ENCODE measurements at regions not wholly inside any gene's neighbourhood (a gene's known extent, or its start where the extent isn't known, plus 50 kb on each side); places are given as distances from the start of the nearest gene placed in this dataset.

- no peak overlapping the region for H3K4me3 Mint-ChIP-seq (ENCODE audit: unreplicated experiment)
- no peak overlapping the region for H3K27ac Mint-ChIP-seq (ENCODE audit: unreplicated experiment)
- no peaks in the 10 kb centered on the region for H3K36me3 Mint-ChIP-seq (ENCODE audit: low read depth)
- no peak for TF ChIP-seq CTCF (IDR thresholded peaks at IDR 0.05)
- H3K27me3 Mint-ChIP-seq (ENCODE audit: low read depth): peaks cover 1% of the 10 kb centered on the region
- no peak for DNase-seq (ENCODE audit: low spot score)
- H3K9me3 Mint-ChIP-seq (ENCODE audit: low read depth): peaks cover 5% of the 10 kb centered on the region
- no peaks in the 10 kb centered on the region for H3K4me1 Mint-ChIP-seq (ENCODE audit: low read depth)
Measured at GRCh38 chr13:70604448-70604847, 496.2 kb upstream of the KLHL1 start.

GRCh38 chr13:70593716-70594115 is 485.5 kb upstream of the KLHL1 start:
- no peak overlapping the region for H3K27ac Mint-ChIP-seq (ENCODE audit: unreplicated experiment)
- H3K9me3 Mint-ChIP-seq (ENCODE audit: low read depth): no peaks in the 10 kb centered on the region
- no peaks in the 10 kb centered on the region for H3K36me3 Mint-ChIP-seq (ENCODE audit: low read depth)
- no peak for TF ChIP-seq CTCF (IDR thresholded peaks at IDR 0.05)
- H3K4me3 Mint-ChIP-seq (ENCODE audit: unreplicated experiment): no peak overlapping the region
- no peaks in the 10 kb centered on the region for H3K27me3 Mint-ChIP-seq (ENCODE audit: low read depth)
- no peak for DNase-seq (ENCODE audit: low spot score)
- H3K4me1 Mint-ChIP-seq (ENCODE audit: low read depth): no peaks in the 10 kb centered on the region

GRCh38 chr13:70585109-70585508 is 476.9 kb upstream of the KLHL1 start:
- no peak for DNase-seq (ENCODE audit: low spot score)
- no peak for TF ChIP-seq CTCF (IDR thresholded peaks at IDR 0.05)
- H3K4me1 Mint-ChIP-seq (ENCODE audit: low read depth): no peaks in the 10 kb centered on the region
- no peak overlapping the region for H3K4me3 Mint-ChIP-seq (ENCODE audit: unreplicated experiment)
- no peaks in the 10 kb centered on the region for H3K36me3 Mint-ChIP-seq (ENCODE audit: low read depth)
- H3K27ac Mint-ChIP-seq (ENCODE audit: unreplicated experiment): no peak overlapping the region
- peaks cover 1% of the 10 kb centered on the region for H3K27me3 Mint-ChIP-seq (ENCODE audit: low read depth)
- peaks cover 4% of the 10 kb centered on the region for H3K9me3 Mint-ChIP-seq (ENCODE audit: low read depth)

- Mint-ChIP-seq H3K9me3 (ENCODE audit: low read depth) (no peaks in the 10 kb centered on the region), H3K4me1 (ENCODE audit: low read depth) (no peaks in the 10 kb centered on the region), H3K27me3 (ENCODE audit: low read depth) (peaks cover 1% of the 10 kb centered on the region)
Measured at GRCh38 chr13:70580825-70581224, 472.6 kb upstream of the KLHL1 start.

GRCh38 chr13:70579941-70580340 is 471.7 kb upstream of the KLHL1 start:
- no peaks in the 10 kb centered on the region for H3K9me3 Mint-ChIP-seq (ENCODE audit: low read depth)
- no peak for DNase-seq (ENCODE audit: low spot score)
- no peak overlapping the region for H3K27ac Mint-ChIP-seq (ENCODE audit: unreplicated experiment)
- TF ChIP-seq CTCF (IDR thresholded peaks at IDR 0.05): no peak
- H3K27me3 Mint-ChIP-seq (ENCODE audit: low read depth): peaks cover 1% of the 10 kb centered on the region
- no peaks in the 10 kb centered on the region for H3K4me1 Mint-ChIP-seq (ENCODE audit: low read depth)
- H3K36me3 Mint-ChIP-seq (ENCODE audit: low read depth): no peaks in the 10 kb centered on the region
- no peak overlapping the region for H3K4me3 Mint-ChIP-seq (ENCODE audit: unreplicated experiment)

More at GRCh38 chr13:70580825-70581224, 472.6 kb upstream of the KLHL1 start:
- Mint-ChIP-seq H3K4me3 (ENCODE audit: unreplicated experiment) (no peak overlapping the region), H3K27ac (ENCODE audit: unreplicated experiment) (no peak overlapping the region), H3K36me3 (ENCODE audit: low read depth) (no peaks in the 10 kb centered on the region)
- DNase-seq (ENCODE audit: low spot score): no peak
- no peak for TF ChIP-seq CTCF (IDR thresholded peaks at IDR 0.05)
